ENCODE measurements at regions not wholly inside any gene's neighbourhood (a gene's known extent, or its start where the extent isn't known, plus 50 kb on each side); places are given as distances from the start of the nearest gene placed in this dataset.
A peak's percentile ranks its signal among the peaks of the same experiment; 100 is the strongest.

DNA sequence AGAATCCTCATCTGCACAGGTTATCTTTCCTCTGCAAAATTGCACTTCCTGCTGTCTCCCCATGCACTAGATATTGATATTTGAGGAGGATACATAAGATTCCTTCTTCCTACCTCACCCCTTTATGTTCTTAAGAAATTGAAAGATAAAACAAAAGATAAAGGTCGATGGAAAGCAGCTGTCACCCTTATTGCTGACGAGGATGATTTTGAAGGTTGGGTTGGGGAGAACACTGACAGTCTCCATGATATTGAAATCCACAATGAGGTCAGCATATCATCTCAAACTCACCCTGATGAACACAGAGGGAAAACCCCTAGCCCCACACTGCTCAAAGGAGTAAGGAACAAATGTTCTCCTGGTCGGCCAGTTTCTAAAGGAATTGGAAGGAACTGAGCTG, 110.6 kb upstream of the FUT9 start:
- no peak overlapping the region for H3K27ac ChIP-seq
- TF ChIP-seq, protein P1, sequence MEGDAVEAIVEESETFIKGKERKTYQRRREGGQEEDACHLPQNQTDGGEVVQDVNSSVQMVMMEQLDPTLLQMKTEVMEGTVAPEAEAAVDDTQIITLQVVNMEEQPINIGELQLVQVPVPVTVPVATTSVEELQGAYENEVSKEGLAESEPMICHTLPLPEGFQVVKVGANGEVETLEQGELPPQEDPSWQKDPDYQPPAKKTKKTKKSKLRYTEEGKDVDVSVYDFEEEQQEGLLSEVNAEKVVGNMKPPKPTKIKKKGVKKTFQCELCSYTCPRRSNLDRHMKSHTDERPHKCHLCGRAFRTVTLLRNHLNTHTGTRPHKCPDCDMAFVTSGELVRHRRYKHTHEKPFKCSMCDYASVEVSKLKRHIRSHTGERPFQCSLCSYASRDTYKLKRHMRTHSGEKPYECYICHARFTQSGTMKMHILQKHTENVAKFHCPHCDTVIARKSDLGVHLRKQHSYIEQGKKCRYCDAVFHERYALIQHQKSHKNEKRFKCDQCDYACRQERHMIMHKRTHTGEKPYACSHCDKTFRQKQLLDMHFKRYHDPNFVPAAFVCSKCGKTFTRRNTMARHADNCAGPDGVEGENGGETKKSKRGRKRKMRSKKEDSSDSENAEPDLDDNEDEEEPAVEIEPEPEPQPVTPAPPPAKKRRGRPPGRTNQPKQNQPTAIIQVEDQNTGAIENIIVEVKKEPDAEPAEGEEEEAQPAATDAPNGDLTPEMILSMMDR (conservative IDR thresholded peaks at IDR 0.05), result no peak
- TF ChIP-seq ZFX (IDR thresholded peaks at IDR 0.05), result no peak

DNA sequence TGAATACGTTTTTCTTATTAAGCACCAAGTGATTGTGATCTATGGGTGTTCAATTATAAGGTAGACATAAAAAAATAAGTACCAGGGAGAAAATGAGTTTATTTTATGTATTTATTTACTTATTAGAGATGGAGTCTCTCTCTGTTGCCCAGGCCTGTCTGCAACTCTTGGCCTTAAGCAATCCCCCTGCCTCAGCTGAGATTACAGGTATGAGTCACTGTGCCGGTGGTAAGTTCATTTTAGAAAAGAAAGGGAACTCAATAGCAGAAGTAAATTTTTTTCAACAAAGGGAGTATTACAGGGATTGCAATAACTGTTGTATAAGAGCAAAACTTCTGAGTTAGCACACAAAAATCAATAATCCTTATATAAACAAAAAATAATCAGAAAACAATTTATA, 98.7 kb upstream of the FUT9 start:
- TF ChIP-seq, protein P1 (conservative IDR thresholded peaks at IDR 0.05), result no peak
- TF ChIP-seq ZFX (IDR thresholded peaks at IDR 0.05), result no peak

DNA sequence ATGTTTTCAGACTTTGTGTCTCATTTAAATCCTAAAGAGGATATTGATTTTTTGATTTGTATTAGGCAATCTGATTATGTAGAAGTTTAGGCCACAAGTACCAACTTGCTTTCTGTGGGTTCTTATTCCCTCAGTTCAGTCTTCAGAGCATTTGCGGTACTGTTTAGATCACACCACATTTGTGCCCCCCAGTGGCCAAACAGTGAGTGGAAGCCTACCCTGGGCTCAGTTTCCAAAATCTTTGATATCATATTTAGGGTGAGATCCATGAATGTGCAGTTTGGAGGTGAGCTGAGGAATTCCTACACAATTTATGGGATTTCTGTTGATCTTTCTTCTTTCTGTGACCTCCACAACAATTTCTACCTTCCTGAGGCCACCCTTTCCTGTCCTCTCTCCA, 92.3 kb upstream of the FUT9 start:
- no peak for TF ChIP-seq ZFX (IDR thresholded peaks at IDR 0.05)
- TF ChIP-seq, protein P1 (conservative IDR thresholded peaks at IDR 0.05), result peak; percentile 61
- no peak overlapping the region for H3K27ac ChIP-seq

More for the DNA sequence above, 98.7 kb upstream of the FUT9 start:
- no peak overlapping the region for H3K27ac ChIP-seq

DNA sequence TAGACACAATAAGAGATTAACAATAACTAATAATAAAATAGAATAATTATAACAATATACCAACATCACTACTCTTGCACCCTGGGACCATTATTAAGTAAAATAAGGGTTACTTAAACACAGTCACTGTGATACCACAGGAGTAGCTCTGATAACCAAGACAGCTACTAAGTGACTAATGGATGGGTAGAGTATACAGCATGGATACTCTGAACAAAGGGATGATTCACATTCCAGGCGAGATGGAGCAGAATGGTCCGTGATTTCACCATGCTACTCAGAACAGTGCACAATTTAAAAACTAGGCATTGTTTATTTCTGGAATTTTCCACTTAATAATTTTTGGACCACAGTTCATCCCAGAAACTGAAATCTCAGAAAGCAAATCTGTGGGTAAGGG, 80.0 kb upstream of the FUT9 start:
- no peak overlapping the region for H3K27ac ChIP-seq
- TF ChIP-seq, protein P1 (conservative IDR thresholded peaks at IDR 0.05), result no peak
- no peak for TF ChIP-seq ZFX (IDR thresholded peaks at IDR 0.05)

DNA sequence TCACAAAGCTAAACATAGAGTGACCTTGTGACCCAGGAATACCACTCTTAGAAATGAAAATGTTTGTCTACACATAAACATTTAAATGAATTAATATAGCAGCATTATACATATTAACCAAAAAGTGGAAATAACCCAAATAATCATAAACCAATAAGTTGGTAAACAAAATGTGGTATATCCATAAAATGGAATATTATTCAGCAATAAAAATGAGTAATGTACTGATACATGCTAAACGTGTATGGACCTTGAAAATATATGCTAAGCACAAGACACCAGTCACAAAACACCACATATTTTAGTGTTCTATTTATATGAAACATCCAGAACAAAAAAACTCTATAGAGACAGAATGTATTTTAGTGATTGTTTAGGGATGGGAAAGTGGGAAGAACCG, 68.9 kb upstream of the FUT9 start:
- no peak overlapping the region for H3K27ac ChIP-seq
- no peak for TF ChIP-seq ZFX (IDR thresholded peaks at IDR 0.05)
- TF ChIP-seq, protein P1 (conservative IDR thresholded peaks at IDR 0.05), result no peak

DNA sequence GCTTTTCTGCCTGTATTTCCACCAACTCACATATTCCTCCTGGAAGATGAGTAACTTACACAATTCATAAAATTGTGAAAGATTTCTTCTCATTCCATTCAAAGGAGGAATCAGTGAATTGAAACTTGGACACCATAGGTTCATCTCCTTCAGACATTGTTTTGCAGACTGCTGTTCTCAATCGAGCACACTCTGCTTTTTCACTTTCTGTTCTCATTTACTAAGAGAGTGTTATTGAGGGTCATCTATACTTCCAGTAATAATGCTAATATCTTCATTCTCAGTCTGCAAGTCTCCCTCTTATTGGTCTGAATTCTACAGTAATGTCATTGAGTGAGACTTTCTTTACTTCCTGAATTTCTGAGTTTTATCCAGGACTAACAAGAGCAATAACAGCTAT, 67.5 kb upstream of the FUT9 start:
- no peak for TF ChIP-seq ZFX (IDR thresholded peaks at IDR 0.05)
- TF ChIP-seq, protein P1 (conservative IDR thresholded peaks at IDR 0.05), result no peak
- no peak overlapping the region for H3K27ac ChIP-seq

DNA sequence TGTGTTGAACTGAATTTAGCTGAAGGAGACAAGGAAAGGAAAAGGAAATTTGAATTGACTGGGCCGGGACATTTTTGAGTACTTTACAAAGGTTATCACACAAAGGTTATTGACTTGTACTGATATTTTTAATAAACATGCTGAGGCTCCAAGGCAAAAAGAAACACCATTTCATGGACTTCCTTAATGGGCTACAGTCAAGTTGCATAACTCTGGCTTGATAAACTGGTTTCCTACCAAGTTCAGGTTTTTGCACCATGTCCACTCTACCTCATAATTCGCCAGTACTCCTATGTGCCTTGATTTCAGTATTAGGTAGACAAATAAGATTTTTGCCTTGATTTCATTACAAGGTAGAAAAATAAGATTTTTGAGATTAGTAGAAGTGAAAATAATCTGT, 65.8 kb upstream of the FUT9 start:
- no peak overlapping the region for H3K27ac ChIP-seq
- TF ChIP-seq, protein P1 (conservative IDR thresholded peaks at IDR 0.05), result no peak
- TF ChIP-seq ZFX (IDR thresholded peaks at IDR 0.05), result no peak

Measured in C4-2B (cell line).